ENCODE measurements at regions not wholly inside any gene's neighbourhood (a gene's known extent, or its start where the extent isn't known, plus 50 kb on each side); places are given as distances from the start of the nearest gene placed in this dataset.

DNA sequence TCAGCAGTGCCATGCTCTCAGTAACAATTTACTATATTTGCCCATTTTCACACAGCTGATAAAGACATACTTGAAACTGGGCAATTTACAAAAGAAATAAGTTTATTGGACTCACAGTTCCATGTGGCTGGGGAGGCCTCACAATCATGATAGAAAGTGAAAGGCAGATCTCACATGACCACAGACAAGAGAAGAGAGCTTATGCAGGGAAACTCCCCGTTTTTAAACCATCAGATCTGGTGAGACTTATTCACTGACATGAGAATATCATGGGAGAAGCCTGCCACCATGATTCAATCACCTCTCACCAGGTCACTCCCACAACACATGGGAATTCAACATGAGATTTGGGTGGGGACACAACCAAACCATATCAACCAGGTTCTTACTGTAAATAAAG lies 112.1 kb upstream of the C1orf87 start:
- H3K27ac ChIP-seq, result no peak overlapping the region
- no peaks in the 10 kb centered on the region for H3K4me1 ChIP-seq
- H3K9me3 ChIP-seq, result no peaks in the 10 kb centered on the region
- WGBS, result 57% methylated on average over 1 of the region's 1 CpG
- no peaks in the 10 kb centered on the region for H3K36me3 ChIP-seq
- no peak for DNase-seq (ENCODE audit: low spot score in 2 of 2)
- no peaks in the 10 kb centered on the region for H3K27me3 ChIP-seq
- TF ChIP-seq, protein P1, sequence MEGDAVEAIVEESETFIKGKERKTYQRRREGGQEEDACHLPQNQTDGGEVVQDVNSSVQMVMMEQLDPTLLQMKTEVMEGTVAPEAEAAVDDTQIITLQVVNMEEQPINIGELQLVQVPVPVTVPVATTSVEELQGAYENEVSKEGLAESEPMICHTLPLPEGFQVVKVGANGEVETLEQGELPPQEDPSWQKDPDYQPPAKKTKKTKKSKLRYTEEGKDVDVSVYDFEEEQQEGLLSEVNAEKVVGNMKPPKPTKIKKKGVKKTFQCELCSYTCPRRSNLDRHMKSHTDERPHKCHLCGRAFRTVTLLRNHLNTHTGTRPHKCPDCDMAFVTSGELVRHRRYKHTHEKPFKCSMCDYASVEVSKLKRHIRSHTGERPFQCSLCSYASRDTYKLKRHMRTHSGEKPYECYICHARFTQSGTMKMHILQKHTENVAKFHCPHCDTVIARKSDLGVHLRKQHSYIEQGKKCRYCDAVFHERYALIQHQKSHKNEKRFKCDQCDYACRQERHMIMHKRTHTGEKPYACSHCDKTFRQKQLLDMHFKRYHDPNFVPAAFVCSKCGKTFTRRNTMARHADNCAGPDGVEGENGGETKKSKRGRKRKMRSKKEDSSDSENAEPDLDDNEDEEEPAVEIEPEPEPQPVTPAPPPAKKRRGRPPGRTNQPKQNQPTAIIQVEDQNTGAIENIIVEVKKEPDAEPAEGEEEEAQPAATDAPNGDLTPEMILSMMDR (IDR thresholded peaks at IDR 0.05), result no peak
- no peak for TF ChIP-seq POLR2AphosphoS5 (IDR thresholded peaks at IDR 0.05)
- no peak for TF ChIP-seq POLR2A (IDR thresholded peaks at IDR 0.05)
- TF ChIP-seq EP300 (IDR thresholded peaks at IDR 0.05), result no peak
- H3K4me3 ChIP-seq, result no peak overlapping the region

DNA sequence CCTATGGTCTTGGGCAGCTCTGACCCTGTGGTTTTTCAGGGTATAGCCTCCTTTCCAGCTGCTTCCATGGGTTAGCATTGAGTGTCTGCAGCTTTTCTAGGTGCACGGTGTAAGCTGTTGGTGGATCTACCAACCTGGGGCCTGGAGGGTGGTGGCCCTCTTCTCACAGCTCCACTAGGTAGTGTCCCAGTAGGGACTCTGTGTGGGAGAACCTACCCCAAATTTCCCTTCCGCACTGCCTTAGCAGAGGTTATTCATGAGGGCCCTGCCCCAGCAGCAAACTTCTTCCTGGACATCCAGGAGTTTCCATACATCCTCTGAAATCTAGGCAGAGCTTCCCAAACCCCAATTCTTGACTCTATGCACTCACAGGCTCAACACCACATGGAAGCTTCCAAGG lies 111.0 kb upstream of the C1orf87 start:
- no peak for TF ChIP-seq POLR2A (IDR thresholded peaks at IDR 0.05)
- no peak for TF ChIP-seq EP300 (IDR thresholded peaks at IDR 0.05)
- TF ChIP-seq, protein P1 (IDR thresholded peaks at IDR 0.05), result no peak
- TF ChIP-seq POLR2AphosphoS5 (IDR thresholded peaks at IDR 0.05), result no peak
- no peaks in the 10 kb centered on the region for H3K9me3 ChIP-seq
- H3K36me3 ChIP-seq, result no peaks in the 10 kb centered on the region
- H3K27ac ChIP-seq, result no peak overlapping the region
- no peak overlapping the region for H3K4me3 ChIP-seq
- H3K27me3 ChIP-seq, result no peaks in the 10 kb centered on the region
- 84% methylated on average over 2 of the region's 2 CpGs for WGBS
- no peak for DNase-seq (ENCODE audit: low spot score in 2 of 2)
- H3K4me1 ChIP-seq, result no peaks in the 10 kb centered on the region

DNA sequence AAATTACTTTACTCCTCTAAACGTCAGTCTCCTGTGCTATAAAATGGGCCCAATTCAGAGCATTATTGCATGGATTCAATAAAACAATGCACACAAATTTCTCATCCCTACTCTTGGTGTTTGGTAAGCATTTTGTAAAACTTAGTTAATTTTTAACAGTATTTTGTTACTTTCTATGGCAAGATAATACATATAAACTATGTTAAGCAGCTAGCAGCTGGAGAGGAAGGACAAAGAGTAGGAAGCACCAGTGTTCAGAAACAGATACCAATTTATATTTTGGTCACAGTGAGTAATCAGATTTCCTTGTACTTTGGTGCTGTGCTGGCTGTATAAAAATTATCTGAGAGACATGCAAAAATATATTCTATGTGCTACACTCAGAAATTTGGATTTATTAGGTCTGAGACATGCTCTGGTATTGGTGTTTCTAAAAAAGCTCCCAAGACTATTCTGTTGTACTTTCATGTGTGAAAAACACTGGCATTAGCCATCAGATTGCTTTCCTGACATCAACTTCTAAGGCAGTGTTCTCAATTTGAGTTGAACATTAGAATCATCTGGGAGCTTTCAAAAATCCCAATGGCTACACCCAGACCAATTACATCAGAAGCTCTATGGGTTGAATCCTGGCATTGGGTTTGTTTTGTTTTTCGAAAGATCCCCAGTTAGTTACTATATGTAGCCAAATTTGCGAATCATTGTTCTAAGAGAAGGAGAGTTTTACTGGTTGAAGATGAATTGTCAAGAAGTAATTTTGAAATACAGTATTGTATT lies 100.3 kb upstream of the C1orf87 start:
- Histone ChIP-seq H3K36me3 (no peaks in the 10 kb centered on the region), H3K27me3 (no peaks in the 10 kb centered on the region), H3K4me1 (no peaks in the 10 kb centered on the region), H3K4me3 (no peak overlapping the region), H3K9me3 (no peaks in the 10 kb centered on the region), H3K27ac (no peak overlapping the region)
- TF ChIP-seq POLR2AphosphoS5 (IDR thresholded peaks at IDR 0.05) (no peak), POLR2A (IDR thresholded peaks at IDR 0.05) (no peak), EP300 (IDR thresholded peaks at IDR 0.05) (no peak)
- TF ChIP-seq, protein P1 (IDR thresholded peaks at IDR 0.05), result no peak
- WGBS, result 86% methylated on average over 3 of the region's 3 CpGs
- no peak for DNase-seq (ENCODE audit: low spot score in 2 of 2)

DNA sequence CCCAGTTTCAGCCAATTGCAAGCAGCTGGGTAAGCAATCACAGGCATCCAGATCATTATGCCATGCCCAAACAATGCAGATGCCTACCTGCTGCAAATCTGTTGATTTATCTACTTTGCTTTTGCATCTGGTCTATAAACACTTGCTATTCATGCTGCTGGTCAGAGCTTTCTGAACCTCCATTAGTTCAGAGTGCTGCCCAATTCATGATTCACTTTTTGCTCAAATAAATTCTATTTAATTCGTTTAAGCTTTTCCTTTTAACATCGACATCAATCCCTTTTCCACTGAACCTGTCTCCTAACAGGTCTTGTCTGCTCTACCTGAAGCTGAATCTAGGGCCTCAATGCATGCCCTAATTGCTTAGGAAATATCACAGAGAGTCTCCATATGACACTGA lies 99.4 kb upstream of the C1orf87 start:
- Histone ChIP-seq H3K27me3 (no peaks in the 10 kb centered on the region), H3K27ac (no peak overlapping the region), H3K36me3 (no peaks in the 10 kb centered on the region), H3K4me3 (no peak overlapping the region), H3K9me3 (no peaks in the 10 kb centered on the region), H3K4me1 (no peaks in the 10 kb centered on the region)
- no peak for DNase-seq (ENCODE audit: low spot score in 2 of 2)
- no peak for TF ChIP-seq EP300 (IDR thresholded peaks at IDR 0.05)
- TF ChIP-seq, protein P1 (IDR thresholded peaks at IDR 0.05), result no peak
- TF ChIP-seq POLR2A (IDR thresholded peaks at IDR 0.05), result no peak
- no peak for TF ChIP-seq POLR2AphosphoS5 (IDR thresholded peaks at IDR 0.05)
- 95% methylated on average over 2 of the region's 2 CpGs for WGBS

DNA sequence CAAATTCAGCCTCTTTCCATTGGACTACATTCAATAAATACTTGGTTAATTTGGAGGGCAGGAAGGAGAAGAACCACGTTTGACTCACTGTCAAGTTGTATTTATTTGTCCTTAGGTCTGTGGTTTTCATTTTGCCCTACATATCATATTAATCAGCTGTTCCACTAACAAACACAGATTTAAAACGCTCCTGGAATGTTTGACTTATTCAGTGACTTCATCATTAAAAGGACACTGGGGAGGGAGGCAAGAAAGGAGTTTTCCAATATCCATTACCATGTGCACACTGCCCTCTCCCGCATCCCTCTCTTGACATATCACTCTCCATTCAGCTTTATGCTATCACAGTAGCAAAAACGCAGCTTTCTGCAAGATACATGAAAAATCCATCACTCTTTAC lies 98.2 kb upstream of the C1orf87 start:
- TF ChIP-seq, protein P1 (IDR thresholded peaks at IDR 0.05), result no peak
- TF ChIP-seq EP300 (IDR thresholded peaks at IDR 0.05) (no peak), POLR2AphosphoS5 (IDR thresholded peaks at IDR 0.05) (no peak), POLR2A (IDR thresholded peaks at IDR 0.05) (no peak)
- Histone ChIP-seq H3K27me3 (no peaks in the 10 kb centered on the region), H3K4me1 (no peaks in the 10 kb centered on the region), H3K36me3 (no peaks in the 10 kb centered on the region), H3K27ac (no peak overlapping the region), H3K9me3 (no peaks in the 10 kb centered on the region), H3K4me3 (no peak overlapping the region)
- 61% methylated on average over 4 of the region's 4 CpGs for WGBS
- no peak for DNase-seq (ENCODE audit: low spot score in 2 of 2)

Data from suprapubic skin (tissue), 4 donors.